SW 1271 (cell line): ENCODE measurements at regions not wholly inside any gene's neighbourhood (a gene's known extent, or its start where the extent isn't known, plus 50 kb on each side); places are given as distances from the start of the nearest gene placed in this dataset.
"Not testable (repeated sequence)": the region's sequence is repeated elsewhere in the genome, so short reads cannot be mapped to it uniquely, and the experiment has no call there.

Experiments
- DNase-seq, 2 experiments: peaks; one replicate each; lab custom pipeline; 2025; lab: John Stamatoyannopoulos, UW

DNA sequence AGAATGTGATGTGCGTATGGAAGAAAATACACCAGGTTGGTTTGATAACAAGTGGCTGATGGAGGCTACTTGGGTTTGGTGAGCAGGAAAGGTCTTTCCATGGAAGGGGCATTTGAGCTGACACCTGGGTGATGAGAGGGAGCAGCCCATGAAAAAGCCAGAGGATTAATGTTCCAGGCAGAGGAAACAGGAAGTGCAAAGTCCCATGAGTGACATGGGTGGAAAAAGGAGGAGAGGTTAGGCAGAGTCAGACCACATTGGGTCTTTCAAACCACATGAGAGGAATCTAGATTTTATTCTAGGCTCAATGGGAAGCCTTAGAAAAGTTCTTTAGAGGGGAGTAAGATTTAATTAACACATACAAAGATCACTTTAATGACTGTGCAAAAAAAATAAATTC lies 195.7 kb downstream of the LRATD1 start:
- no peak for DNase-seq

DNA sequence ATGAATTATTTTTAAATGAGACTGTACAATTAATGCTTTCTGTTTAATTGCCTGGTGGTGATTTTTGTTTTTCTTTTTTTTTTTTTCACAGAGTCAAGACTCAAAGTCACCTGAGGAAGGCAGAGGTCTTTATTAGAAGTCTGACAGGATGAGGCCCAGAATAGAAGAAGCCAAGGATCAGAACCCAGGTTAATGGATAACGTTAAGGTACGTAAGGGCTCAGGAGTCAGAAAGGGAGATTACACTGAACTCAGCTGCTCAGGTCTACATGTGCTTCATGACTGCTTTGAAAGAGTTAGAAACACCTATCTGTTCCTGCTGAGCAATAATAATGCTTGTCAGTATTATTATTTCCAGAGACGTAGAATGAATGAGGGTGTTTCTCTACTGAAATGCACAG lies 196.5 kb downstream of the LRATD1 start:
- DNase-seq, result no peak

DNA sequence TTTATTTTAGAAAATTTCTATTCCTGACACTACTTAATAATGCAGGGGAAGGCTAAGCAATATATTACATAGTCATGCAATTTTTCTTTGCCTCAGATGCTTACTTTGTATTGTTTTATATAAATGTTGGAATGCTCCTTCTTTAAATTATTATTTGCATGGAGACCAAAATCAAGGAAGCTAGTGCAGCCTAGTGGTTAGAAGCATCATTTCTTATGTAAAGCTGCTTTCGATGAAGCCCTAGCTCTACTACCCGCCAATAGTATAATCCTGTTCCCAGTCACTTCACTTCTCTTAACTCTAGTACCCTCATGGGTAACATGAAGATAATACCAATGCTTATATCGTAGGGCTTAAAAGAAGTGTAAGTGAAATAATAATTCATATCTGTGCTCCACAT lies 198.9 kb downstream of the LRATD1 start:
- DNase-seq, result no peak

DNA sequence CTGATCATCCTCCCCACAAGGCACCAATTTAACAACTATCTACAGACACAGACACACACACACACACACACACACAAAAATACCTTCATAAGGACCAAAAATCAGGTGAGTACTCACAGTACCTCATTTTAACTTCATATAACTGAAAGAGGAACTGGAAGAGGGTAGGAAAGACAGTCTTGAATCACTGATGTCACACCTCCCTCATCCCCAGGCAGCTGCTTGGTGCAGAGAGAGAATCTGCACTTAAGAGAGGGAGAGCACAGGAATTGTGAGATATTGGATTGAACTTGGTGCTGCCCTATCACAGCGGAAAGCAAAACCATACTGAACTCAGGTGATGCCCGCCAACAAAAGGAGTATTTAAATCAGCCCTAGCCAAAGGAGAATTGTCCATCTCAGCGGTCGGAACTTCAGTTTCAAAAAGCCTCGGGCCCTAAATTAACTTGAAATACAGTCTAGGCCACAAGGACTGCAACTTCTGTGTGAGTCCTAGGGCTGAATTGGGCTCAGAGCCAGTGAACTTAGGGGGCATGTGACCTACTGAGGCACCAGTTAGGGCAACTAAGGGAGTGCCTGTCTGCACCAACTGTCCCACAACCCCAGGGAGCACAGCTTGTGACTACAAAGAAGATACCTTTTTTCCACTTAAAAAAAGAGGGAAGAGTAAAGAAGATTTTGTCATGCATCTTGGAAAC lies 211.1 kb downstream of the LRATD1 start:
- DNase-seq, result no peak

DNA sequence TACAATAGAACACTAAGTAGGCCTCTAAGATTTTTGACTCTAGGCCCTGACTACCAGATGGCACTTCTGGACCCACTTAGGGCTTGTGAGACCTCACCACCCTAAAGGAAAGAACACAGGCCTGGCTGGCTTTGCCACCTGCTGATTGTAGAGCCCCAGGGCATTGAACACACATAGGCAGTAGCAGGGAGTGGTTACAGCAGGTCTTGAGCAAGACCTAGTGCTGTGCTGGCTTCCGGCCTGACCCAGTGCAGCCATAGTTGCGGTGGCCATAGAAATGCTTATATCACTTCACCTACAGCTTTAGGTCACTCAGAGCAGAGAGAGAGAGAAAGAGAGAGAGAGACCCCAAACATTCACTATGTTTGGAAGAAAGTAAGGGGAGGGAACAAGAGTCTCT lies 223.2 kb downstream of the LRATD1 start:
- no peak for DNase-seq

DNA sequence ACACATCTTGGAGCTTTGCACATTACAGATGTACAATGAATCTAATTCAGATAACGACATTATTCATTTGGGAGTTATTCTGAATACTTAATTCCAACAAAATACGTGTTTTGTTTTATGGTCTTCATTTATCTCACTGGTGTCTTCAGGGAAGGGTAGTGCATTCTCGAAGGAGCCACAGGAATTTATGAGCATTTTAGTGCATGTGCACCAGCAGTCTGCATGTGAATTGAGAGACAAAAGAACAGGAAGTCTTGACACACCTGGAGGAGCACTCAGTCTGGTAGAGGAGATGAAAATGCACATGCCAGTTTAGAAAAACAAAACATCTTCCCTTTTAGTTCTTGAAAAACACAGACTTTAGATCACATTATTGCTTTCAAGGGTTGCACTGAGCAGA lies 228.7 kb downstream of the LRATD1 start:
- DNase-seq, result no peak

DNA sequence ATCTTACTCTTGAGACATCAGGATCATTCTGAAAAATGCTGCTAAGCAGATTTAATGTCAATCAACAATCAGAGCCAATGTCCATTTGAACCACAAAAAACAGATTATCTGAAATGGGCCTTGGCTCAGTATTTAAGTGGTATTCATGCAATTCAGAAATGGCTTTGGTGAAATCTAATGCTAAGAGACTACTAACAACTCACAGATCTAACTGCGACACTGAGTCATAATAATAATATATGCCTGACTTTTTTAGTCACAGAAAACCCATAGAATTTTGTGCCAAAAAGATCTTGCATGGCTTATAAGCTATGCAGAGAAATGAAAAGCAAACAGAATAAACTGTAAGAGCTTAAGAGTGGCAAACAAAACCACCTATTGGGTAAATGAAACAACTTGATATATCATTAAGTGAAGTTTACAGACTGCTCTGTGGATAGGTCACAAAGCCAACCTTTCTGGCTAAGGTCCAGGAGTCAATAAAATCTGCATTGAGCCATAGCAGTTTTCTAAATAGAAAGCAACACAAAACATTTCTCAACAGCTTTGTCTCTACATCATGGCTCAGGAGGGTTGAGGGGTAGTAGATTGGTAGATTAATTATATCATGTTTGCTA lies 234.3 kb downstream of the LRATD1 start:
- no peak for DNase-seq

DNA sequence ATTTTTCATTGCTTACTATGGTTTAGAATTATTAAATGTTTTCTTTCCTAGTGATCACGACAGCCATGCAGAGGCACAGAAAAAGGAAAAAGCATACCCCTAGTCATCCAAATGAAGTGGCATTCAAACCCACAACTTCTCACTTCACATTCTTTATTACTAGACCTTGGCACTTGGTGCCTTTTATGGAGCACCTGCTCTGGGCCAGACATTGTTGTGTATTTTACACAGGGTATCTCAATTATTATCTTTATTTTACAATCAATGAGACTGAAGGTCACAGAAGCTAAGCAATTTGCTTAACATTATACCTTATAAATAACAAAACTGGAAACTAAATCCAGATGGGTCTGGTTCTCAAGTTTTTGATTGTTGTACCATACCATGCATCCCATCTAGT lies 235.3 kb downstream of the LRATD1 start:
- no peak for DNase-seq

DNA sequence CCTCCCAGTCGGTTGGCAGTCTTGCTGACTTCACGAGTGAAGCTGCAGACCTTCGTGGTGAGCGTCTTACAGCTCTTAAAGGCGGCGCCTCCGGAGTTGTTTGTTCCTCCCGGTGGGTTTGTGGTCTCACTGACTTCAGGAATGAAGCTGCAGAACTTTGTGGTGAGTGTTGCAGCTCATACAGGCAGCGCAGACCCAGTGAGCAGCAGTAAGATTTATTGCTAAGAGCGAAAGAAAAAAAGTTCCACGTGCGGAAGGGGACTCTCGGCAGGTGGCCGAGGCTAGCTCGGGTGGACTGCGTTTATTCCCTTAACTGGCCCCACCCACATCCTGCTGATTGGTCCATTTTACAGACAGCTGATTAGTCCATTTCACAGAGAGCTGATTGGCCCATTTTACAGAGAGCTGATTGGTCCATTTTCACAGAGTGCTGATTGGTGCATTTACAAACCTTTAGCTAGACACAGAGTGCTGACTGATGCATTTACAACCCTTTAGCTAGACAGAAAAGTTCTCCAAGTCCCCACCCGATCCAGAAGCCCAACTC lies 240.3 kb downstream of the LRATD1 start:
- DNase-seq, result no peak

DNA sequence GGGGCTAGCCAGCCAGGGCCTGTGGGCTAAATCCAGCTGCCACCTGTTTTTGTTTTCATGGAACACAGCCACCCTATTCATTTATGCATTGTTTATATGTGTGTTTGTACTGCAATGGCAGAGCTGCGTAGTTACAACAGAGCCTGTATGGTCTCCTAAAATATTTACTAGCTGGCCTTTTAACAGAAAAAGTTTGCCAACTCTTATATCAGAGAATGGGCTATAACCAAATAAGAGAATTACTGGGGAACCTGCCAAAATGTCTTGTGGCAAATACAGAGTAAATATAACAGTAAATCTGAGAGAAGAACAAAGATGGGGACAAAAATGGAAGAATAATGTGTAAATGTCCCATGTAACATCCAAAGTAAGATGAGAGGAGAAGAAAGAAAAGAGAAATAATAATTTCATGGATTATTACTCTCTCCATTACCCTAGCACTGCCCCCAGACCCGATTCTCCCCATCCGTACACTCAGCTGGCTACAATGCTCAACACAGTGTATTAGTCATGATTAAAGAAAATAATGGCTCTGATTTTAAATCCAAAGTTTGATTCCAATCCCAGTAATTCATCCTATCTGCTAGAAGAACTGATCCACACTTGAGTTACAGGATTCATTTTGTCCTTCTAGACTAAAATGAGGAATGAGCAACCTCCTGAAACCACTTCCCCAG lies 249.3 kb downstream of the LRATD1 start:
- no peak for DNase-seq

DNA sequence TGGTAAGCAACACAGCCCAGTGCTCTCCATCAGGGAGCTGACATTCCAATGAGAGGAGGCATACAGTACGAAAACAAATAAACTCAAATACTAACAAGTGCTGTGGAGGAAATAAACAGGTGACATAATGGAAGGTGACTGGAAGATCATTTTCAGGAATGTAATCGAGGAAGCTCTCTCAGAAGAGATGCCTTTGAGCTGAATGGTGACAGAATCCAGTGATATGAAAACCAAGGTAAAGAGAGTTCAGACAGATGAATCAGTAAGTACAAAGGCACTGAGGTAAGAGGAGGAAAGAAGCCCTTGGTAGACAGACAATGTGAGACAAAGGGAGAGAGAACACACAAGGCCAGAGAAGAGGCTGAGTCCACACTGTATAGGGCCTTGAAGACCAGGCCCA lies 252.1 kb downstream of the LRATD1 start:
- no peak for DNase-seq

DNA sequence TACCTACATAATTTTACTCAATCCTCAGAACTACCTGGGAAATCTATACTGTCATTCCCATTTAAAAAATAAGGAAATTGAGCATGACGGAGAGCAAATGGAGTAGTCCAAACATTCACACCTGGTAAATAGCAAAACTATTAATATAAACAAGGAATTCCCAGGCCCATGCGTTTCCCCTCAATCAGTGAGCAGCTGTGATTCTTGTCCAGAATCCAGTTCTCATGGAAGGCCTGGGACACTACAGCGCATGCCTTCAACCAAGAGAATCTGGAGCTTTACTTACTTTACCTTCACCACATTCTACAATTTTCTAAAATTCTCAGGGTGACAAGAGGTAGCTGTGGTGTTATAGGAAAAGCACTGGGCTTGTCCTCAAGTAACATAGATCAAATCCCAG lies 259.0 kb downstream of the LRATD1 start:
- no peak for DNase-seq

DNA sequence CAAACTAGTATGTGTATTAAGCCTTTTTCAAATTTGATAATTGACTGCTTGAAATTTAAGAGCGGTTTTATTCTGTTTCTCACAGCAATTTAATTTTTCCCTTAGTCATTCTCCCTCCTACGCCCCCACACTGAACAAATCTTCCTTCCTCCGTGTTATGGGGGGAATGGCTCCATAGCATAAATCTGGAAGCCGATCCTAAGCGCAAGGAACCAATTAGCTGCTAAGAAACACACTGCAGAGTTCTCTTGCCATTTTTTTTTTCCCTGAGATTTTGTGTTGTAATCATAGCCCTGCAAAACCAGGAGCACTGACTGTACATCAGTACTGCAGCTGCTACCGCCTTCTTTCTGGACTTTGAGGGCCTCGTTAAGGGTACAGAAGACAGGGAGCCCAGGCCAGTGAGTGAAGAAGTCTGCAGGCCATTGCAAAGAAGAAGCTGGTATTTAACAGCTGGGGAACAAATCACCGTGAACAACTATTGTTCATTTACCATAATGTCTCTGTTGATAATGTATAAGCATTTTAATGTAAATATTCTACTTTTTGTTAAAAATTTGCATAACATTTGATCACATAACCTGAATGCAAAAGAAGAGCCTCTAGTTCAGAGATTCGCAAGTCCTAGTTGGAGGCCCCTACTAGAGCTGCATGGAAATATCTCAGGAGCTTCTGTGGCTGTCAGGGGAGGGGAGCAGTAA lies 264.0 kb downstream of the LRATD1 start:
- DNase-seq, result no peak

DNA sequence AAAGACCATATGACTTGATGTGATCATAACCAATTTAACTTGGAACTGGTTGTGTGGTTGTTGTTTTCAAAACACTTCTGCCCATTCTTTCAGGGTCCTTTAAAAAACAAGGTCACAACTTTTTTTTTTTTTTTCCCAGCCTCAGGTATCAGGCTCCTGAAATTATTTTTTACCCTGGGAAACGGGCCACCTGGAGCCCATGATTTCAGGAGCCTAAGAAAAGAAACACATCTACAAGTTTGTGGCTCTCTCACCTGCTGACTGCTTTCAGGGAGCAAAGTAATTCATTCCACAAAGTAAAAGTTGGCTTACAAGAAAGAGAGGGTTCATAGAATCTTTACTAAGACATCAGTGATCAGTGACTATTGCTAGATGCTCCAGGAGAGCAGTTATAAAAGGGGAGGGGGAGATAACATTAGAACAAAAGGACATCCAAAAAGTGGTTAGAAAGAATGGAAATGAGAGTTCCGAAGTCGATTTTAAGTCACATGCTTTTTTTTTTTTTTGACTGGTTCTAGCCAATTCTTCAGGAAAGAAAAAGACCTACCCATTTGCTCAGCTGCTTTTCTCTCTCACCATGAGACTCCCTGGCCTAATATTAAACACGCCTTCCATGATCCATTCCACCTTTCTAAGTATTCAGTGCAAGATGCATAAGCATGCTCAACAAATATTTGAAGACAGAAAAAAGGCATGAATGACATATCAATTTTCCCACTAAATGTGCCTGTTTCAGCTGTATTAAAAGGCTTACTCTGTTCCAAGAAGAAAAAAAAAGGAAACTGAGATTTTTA lies 267.3 kb downstream of the LRATD1 start:
- no peak for DNase-seq

DNA sequence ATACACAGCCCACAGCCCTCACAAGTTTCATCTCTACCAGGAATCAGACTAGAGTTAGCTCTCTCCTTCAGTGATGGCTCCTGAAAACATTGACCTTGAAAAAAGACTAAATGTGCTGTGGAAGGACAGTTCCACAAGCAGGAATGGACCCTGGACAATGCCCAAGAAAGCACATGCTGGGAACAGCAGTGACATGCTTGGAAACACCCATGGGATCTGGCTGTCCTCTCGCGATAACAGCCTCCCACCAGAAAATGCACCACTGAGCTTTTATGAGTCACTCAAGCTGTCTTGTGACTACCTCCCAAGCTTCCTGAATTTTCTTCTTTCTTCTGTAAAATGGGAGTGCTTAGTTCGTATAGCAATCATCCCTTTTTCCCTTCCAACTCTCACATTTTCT lies 269.2 kb downstream of the LRATD1 start:
- DNase-seq, result no peak

DNA sequence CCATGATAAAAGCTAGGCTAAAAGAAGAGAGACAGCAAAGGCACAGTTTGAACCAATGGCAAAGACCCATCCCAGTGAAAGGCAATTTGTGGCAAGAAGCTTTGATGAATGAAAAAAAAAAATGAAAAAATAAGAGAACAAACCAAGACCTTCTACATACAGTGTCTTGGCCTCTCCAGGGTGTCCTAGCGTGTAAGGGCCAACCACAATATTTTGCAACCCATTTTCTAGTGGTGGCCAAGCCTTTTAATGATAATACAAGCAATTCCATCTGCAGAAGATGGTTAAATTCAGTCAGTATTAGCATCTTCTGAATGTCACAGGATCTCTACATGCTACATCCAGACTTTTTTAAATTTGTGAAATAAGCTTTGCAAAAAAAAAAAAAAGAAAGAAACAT lies 270.4 kb downstream of the LRATD1 start:
- no peak for DNase-seq

DNA sequence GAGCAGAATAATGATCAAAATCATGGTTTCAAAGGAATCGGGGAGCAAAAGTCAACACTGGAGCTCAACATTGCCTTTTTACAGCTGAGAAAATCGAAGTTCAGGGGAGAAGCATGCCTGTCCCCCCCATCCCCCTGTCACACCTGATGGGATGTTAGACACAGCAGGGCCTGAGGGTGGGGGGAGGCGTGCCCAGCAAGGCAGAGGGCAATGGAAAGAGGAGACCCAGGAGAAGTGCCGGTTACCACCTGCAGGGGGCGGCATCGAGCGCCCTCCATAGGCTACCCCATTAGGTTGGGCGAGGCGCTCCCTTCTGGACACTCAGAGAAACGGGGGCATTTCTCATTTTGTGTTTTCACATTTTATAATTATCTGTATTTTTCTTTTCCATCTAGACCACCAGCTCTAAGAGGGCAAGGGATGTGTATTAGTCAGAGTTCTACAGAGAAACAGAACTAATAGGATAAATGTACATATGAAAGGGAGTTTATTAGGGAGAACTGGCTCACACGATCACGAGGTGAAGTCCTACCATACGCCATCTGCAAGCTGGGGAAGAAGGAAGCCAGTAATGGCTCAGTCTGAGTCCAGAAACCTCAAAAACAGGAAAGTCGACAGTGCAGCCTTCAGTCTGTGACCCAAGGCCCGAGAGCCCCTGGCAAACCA lies 271.3 kb downstream of the LRATD1 start:
- DNase-seq, result peak; percentile 22 to 50

DNA sequence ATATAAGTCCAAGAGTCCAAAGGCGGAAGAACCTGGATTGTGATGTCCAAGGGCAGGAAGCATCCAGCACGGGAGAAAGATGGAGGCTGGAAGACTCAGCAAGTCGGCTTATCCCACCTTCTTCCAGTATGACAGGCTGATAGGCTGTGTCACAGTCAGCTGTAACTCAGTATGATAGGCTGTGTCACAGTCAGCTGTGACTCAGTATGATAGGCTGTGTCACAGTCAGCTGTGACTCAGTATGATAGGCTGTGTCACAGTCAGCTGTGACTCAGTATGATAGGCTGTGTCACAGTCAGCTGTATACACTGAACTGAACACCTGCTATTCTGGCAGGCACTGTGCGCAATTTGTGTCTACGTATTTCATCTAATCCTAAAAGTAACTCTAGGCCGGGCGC lies 271.9 kb downstream of the LRATD1 start:
- not testable (repeated sequence) for DNase-seq

DNA sequence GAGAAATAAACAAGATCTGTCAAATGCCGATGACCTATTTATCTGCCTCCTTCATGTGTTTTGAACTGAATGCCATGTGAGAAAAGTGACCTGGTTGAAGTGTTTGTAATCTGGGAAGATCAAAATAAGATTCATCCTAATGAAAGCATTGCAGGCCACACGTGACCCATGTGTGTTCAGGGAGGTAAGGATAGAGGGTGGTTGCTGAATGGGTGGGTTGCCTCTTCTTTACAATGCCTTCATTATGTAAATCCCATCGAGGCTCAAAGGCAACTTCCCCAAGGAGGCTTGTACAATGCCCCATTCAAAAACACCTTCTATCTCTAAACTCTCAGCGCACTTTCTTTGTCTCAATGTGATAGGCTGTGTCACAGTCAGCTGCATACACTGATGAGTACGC lies 273.1 kb downstream of the LRATD1 start:
- DNase-seq, result no peak

DNA sequence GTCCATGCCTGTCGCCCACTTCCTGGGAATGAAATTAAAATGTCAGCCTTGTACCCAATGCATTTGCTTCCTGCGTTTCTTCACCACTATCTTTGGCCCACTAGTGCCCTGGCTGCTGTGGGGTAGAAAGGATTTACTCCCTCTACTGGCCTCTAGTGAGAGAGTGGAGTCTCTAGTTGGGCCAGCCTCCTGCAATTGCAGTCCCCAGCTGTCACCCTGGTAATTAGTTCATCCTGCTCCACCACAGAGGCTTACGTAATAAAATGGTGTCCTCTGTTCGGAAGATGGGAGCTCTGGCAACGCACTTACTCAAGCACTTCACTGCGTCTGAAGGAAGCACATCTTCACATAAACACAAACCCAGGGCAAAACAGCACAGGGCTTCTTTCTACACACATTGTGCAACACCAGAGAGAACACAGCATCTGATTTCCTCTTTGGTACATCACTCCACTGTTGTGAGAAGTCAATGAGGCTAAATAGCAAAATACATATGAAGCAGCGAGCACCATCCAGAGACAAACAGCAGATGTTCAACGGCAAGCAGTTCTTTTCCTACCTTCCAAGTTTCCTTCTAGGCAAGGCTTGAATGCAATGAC lies 274.6 kb downstream of the LRATD1 start:
- peak in 1 of 2 experiments; percentile 9 for DNase-seq

DNA sequence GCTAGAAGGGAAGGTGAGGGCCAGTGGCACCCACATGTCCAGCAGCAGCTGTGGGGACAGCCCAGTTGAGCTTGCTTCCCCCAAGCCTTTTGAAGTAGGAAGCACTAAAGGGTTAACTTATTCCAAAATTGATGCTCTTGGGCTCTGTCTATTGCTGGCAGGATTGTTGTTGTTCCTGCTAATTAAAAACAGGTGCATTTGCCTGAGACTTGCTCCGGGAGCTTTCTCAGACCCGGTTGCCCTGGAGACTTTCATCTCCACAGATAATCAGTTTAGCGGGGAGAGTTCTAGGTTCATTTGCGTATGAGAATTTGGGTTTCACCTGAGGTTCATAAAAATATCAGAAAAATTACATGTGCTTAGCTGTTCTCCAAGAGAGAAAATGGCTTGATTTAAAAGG lies 277.3 kb downstream of the LRATD1 start:
- DNase-seq, result no peak
